GM21576 (cell line): ENCODE measurements at regions not wholly inside any gene's neighbourhood (a gene's known extent, or its start where the extent isn't known, plus 50 kb on each side); places are given as distances from the start of the nearest gene placed in this dataset.

Source experiments
- ATAC-seq: cut with Tn5 transposase; IDR thresholded peaks from one replicate; pipeline ENCODE4 v1.9.1; 2021; ENCODE audit warnings: mild to moderate bottlenecking, moderate library complexity; ENCODE audit not compliant: unreplicated experiment

DNA sequence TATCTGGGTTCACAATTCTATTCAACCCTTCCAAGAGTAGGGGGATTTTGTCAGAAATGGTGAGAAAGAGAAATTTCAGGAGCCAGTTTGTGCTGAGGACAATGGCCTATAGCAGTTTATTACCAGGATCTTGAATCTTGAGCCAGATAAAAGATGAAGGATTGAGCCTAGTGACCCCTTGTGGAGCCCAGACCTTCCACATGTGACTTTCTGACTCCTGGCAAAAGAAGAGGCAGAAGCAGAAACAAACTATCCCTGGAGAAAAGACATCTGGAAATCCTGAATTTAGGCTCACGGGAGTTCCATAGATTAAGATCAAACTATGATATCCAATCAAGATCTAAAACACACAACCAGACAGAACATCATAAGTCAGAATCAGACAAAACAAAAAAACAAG, 60.9 kb upstream of the CHRM2 start:
- no peak for ATAC-seq

- ATAC-seq: no peak
These were observed 65.4 kb upstream of the CHRM2 start for GRCh38 chr7:136803028-136803427.

GRCh38 chr7:136783934-136784333, 84.5 kb upstream of the CHRM2 start:
- ATAC-seq: no peak

GRCh38 chr7:136741941-136742340, 126.5 kb upstream of the CHRM2 start:
- no peak for ATAC-seq

GRCh38 chr7:136728945-136729344, 139.5 kb upstream of the CHRM2 start:
- no peak for ATAC-seq

- ATAC-seq: no peak
These were observed 142.0 kb upstream of the CHRM2 start for GRCh38 chr7:136726460-136726859.

DNA sequence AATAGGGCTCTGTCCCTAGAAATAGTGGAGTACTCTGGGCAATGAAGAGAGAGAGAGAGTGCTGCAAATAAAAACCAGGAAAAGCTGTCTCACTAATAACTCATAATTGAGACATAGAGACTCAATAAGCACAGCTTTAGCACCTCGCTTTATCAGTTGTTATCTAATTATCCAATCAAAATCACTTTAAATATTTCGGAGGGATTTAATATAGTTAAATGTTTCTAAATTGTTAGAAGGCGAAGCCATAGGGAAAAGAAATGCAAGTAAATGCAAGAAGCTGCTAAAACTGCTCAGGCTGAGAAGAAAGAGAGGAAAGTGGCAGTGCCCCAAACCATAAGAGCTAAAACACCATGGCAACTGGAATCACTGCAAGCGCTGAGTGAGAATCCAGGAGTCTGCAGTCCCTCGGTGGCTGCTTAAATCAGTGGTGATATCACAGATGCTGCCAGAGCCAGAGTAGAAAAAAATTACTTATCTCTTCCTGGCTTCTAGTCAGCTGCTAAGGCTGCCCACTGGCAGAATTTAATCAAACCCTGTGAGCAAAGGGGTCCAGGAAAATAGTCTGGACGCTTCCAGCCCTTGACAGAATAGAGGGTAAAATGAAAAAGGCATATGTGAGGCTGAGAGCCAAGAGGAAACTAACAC, 150.4 kb upstream of the CHRM2 start:
- ATAC-seq: no peak

DNA sequence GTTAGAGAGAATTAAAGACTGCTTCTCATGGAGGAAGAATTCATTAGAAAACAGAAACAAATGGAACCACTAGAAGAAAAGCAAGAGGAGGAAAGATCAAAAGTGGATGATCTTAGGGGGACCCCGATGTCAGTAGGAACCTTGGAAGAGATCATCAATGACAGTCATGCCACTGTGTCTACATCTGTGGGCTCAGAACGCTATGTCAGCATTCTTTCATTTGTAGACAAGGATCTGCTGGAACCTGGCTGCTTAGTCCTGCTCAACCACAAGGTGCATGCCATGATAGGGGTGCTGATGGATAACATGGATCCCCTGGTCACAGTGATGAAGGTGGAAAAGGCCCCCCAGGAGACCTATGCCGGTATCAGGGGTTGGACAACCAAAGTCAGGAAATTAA, 154.4 kb upstream of the CHRM2 start:
- no peak for ATAC-seq

- ATAC-seq: no peak
These were observed 157.7 kb upstream of the CHRM2 start for GRCh38 chr7:136710751-136711150.

DNA sequence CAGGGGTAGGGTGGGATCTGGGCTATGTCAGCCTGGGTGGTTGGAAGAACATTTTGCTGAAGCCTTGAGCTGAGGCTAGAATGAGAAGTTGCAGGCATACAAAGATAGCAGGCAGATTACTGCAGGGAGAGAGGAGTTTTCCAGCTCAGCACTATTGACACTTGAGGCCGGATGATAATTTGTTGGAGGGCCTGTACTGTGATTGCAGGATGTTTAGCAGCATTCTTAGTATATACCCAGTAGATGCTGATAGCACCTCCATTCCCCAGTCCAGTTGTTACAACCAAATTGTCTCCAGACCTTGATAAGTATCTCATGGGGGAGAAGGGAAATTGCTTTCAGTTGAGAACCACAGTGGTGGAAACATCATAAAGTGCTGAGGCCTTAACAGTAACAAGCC, 158.6 kb upstream of the CHRM2 start:
- no peak for ATAC-seq

DNA sequence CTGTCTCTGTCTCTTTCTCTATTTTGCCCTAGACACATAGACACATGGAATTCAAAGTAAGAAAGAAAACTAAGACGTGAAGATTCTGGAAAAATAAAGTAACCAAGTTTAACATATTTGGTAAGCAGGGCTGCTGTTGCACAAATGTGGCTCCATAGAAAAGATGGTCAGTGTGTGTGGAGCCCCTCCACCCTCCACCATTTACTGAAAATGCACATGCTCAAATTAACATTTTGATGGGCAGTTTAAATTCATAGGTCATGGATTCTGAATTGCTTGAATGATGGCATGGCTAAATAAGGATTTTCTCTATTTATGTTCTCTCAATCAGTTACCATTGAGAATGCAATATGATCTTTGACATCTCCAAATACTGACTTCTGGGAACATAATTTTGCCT, 165.5 kb upstream of the CHRM2 start:
- no peak for ATAC-seq

- ATAC-seq: no peak
These were observed 169.5 kb upstream of the CHRM2 start for GRCh38 chr7:136698977-136699376.

- ATAC-seq: no peak
These were observed 170.2 kb upstream of the CHRM2 start for GRCh38 chr7:136698231-136698630.

GRCh38 chr7:136697271-136697670, 171.2 kb upstream of the CHRM2 start:
- no peak for ATAC-seq

DNA sequence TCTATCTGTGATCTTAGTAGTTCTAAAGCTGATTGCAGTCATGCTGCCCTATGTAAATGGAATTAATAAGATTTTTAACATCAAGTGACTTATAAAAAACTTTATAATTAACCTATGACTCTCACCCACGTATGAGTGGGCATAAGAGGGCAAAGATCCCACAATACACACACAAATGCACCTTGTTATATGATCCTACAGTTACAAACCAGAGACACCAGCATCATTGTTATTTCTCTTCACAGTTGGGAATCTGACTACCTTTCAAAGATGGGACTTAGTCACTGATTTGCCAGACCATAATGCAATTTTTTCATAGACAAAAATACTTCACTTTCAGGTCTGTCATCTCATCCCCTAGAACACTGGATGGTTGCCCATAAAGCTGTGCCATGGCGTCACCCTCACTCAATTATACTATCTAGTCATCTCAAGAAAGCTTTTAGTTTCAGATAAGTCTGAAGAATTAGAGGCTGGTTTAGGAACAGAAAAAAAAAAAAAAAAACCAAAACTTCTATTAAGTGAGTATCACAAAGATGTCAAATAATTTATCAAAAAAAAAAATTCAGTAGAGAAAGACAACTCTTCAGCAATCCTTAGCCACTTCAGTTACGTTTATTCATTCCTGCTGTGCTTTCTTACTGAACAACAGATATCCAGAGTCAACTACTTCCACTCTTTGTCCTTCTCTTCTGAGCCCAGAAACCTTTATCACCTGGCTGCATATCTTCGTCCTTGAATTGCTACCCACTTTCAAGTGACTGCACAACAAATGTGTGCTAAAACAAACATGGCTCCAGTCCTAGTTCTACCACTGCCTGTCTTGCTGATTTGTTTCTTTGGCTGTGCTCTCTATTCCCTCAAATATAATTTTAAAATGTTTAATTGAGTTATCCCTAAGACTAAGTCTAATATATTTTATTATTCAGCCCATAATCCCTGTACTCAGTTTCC, 175.0 kb upstream of the CHRM2 start:
- no peak for ATAC-seq

DNA sequence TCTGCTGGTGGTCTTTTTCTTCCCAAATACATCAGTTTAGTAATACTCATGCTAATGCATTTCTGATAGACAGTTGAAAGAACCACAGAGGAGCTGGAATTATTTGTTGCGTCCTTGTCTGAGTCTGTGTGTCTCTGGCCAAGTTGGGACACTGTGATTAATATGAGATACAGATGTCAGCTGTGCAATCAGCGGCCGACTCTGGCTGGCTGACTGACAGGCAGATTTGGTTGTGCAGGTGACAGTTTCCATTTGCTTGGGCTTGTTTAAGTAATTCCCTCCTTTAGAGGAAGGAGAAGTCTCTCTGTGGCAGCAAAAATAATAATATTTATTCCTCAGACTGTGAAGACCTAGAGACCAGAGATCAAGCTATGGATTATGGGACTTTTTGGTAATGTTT, 176.2 kb upstream of the CHRM2 start:
- no peak for ATAC-seq

DNA sequence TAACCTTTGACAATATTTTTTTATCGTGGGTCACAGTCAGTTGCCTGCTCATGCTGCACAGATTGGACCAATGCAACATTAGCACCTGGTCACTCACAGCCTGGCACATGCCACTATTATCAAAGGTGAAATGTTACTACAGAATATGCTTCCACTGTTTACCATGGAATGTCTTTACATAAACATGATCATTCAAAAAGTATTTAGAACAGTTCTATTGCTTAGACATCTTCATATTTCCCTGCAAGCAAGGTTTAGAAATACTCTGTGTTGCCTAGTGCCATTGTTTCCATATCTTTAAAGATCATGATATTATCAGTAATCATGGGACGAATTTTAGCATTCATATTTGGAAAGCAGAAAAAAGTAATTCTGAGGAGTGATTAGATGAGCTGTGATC, 179.9 kb upstream of the CHRM2 start:
- no peak for ATAC-seq

- peak; percentile 49 for ATAC-seq
These were observed 180.6 kb upstream of the CHRM2 start for GRCh38 chr7:136687693-136688322.

DNA sequence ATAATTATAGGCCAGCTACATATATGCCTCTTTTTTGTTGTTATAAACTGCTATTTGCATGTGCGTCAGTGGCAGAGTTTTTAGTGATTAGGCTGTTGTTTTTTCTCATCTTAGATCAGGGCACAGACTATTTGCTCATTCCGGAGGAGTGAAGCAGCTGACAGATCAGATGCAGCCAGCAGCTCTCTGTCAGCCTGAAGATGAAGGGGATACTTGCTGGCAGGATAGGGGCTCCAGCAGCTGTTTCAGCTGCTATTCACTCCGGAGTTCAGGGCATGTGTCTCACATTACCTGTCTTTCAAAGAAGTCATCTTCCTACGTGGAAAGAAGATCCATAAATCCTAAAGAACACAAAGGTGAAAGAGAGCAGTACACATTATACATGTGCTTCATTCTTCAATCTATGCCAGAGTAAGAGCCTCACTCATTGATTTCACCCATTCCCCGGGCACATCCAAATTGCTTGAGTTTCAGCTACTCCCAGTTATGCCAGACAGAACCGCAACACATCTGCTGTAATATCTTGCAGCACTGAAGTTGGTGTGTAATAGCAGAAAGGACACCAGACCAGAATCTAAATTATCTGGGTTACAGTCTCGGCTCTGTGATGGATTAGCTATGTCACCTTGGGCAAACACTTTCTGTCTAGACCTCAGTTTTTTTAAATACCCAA, 182.8 kb upstream of the CHRM2 start:
- ATAC-seq: no peak

- no peak for ATAC-seq
These were observed 190.7 kb upstream of the CHRM2 start for GRCh38 chr7:136677471-136678365.
